Stimulated activated CD4-positive, alpha-beta T cell treated with anti-CD3 and anti-CD28 coated beads, Interleukin-2, amount 100 ng/mL, for 48 hours (primary cell): ENCODE measurements at regions not wholly inside any gene's neighbourhood (a gene's known extent, or its start where the extent isn't known, plus 50 kb on each side); places are given as distances from the start of the nearest gene placed in this dataset.
"Not testable (repeated sequence)": the region's sequence is repeated elsewhere in the genome, so short reads cannot be mapped to it uniquely, and the experiment has no call there.

Source experiments
- DNase-seq, 2 donors: peaks; one replicate each; pipeline ENCODE4 v3.0.0-alpha.2; 2020

- no peak for DNase-seq
Observed at GRCh38 chr16:73131156-73131862, 83.4 kb upstream of the ZFHX3 start.

GRCh38 chr16:73129455-73129854, 81.5 kb upstream of the ZFHX3 start:
- no peak for DNase-seq

GRCh38 chr16:73126525-73126853, 78.6 kb upstream of the ZFHX3 start:
- no peak for DNase-seq

DNA sequence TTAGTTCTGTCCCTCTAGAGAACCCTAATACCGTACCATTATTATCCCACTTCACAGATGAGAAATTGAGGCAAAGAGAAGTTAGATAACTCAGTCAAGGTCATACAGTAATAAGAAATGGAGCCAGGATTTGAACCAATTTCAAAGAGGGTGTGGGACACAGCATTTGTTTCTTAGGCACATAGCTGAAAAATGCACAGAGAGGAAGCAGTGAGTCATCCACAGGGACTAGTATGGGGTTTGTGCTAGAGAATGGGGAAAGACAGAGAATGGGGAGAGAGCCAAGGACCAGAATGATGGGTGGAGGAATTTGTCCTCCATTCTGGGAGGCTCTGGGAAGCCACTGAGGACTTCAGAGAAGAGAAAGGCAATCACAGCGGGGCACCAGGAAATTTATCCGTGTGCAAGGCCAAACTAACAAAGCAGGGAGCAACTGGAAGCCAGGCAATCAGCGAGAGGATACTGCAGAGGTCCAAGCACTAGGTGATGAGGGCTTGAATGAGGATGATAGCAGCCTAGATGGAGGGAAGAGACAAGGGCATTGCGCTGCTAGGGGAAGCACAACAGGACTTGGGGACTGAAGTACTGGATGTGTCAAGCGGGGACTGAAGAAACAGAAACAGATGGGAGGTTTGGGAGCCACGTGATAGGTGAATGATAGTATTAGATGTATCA, 78.1 kb upstream of the ZFHX3 start:
- DNase-seq = no peak

GRCh38 chr16:73124665-73125375, 76.9 kb upstream of the ZFHX3 start:
- no peak for DNase-seq

GRCh38 chr16:73124097-73124652, 76.2 kb upstream of the ZFHX3 start:
- DNase-seq = no peak

GRCh38 chr16:73122604-73123391, 74.9 kb upstream of the ZFHX3 start:
- DNase-seq = no peak

DNA sequence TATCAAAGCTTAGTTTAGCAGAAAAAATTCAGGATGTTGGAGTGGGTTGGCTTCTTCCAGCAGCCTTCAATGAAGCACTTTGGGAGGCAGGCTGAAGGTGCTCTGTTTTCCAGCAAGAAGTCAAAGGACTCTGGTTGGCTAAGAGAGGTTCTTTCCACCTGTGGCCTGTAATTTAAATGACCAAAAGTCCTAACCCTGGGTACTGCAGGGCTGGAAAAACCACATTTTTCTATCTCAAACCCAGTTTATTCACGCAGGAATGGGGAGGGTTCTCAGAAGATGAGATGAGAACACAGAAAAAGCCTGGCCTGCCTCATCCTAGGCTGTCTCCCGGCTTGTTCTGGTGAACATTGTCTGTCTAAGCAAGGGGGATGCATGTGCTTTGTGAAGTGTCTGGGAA, 68.6 kb upstream of the ZFHX3 start:
- no peak for DNase-seq

DNA sequence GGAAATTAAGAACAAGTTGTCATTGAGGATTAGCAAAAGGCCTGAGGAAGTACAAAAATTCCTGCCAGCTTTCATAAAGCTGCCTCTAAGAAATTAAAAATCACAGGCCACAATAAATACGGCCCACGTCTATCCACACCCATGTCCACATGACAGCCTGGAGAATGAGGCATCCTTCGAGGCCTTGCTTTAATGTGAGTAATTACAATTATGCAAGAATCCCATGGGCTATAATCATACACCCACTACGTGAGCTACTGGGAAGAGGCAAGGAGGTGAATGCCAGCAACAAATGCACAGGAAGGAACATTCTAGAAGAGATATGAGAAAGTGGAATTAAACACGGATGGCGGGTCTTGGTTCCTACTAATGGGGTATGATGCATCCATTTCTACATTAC, 65.4 kb upstream of the ZFHX3 start:
- DNase-seq = no peak

GRCh38 chr16:73108195-73108963, 60.5 kb upstream of the ZFHX3 start:
- no peak for DNase-seq

DNA sequence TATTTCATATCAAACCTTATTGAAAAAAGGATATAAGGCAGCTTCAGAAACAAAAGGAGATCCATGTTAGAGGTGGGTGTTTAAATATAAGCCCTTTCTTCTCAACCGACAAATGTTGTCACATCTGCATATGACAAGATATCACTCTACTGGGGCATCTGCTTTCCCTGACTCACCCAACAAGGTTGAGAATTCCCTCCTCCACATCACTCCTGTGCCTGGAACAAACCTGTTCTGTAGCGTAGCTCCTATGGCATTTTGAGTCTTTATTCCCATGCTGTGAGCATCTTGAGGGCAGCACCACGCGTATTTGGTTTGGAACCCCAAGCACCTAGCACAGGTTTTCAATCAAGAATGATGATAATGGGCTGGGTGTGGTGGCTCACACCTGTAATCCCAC, 59.4 kb upstream of the ZFHX3 start:
- no peak for DNase-seq

GRCh38 chr16:73106329-73107034, 58.6 kb upstream of the ZFHX3 start:
- no peak for DNase-seq

DNA sequence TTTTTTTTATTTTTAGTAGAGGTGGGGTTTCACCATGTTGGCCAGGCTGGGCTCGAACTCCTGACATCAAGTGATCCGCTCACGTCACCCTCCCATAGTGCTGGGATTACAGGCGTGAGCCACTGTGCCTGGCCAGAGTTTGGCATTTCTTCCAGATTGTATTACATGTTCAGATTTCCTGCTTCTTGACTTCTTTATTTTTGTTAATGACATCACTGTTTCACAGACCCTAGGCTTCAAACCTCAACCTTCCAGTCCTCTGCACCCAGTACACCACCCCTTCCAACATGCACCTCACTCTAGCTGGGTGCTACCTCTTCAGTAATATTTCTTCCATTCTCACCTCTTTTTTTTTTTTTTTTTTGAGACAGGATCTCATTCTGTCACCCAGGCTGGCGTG, 53.6 kb upstream of the ZFHX3 start:
- DNase-seq = no peak

GRCh38 chr16:73099601-73100000, 51.7 kb upstream of the ZFHX3 start:
- DNase-seq = not testable (repeated sequence)
